GM19455 (cell line): ENCODE measurements at regions not wholly inside any gene's neighbourhood (a gene's known extent, or its start where the extent isn't known, plus 50 kb on each side); places are given as distances from the start of the nearest gene placed in this dataset.
"Not testable (repeated sequence)": the region's sequence is repeated elsewhere in the genome, so short reads cannot be mapped to it uniquely, and the experiment has no call there.

Experiments used
- ATAC-seq: cut with Tn5 transposase; IDR thresholded peaks from one replicate; pipeline ENCODE4 v1.9.1; 2021; ENCODE audit not compliant: unreplicated experiment

- ATAC-seq: no peak
Observed at GRCh38 chr2:12557688-12558087, 159.0 kb upstream of the TRIB2 start.

- no peak for ATAC-seq
Observed at GRCh38 chr2:12558519-12558918, 158.2 kb upstream of the TRIB2 start.

GRCh38 chr2:12560618-12561017 is 156.1 kb upstream of the TRIB2 start:
- no peak for ATAC-seq

GRCh38 chr2:12567411-12567810 is 149.3 kb upstream of the TRIB2 start:
- no peak for ATAC-seq

GRCh38 chr2:12569510-12569909 is 147.2 kb upstream of the TRIB2 start:
- ATAC-seq: not testable (repeated sequence)

- ATAC-seq: not testable (repeated sequence)
Observed at GRCh38 chr2:12569929-12570328, 146.8 kb upstream of the TRIB2 start.

GRCh38 chr2:12577091-12577490 is 139.6 kb upstream of the TRIB2 start:
- ATAC-seq: no peak

- ATAC-seq: no peak
Observed at GRCh38 chr2:12577567-12578253, 139.0 kb upstream of the TRIB2 start.

- no peak for ATAC-seq
Observed at GRCh38 chr2:12579018-12579417, 137.7 kb upstream of the TRIB2 start.

GRCh38 chr2:12584338-12584737 is 132.4 kb upstream of the TRIB2 start:
- ATAC-seq: no peak

GRCh38 chr2:12585784-12586183 is 131.0 kb upstream of the TRIB2 start:
- no peak for ATAC-seq

GRCh38 chr2:12587228-12587627 is 129.5 kb upstream of the TRIB2 start:
- ATAC-seq: no peak

GRCh38 chr2:12587729-12588522 is 128.8 kb upstream of the TRIB2 start:
- ATAC-seq: peak; percentile 81

- ATAC-seq: no peak
Observed at GRCh38 chr2:12588986-12589385, 127.8 kb upstream of the TRIB2 start.

- no peak for ATAC-seq
Observed at GRCh38 chr2:12589802-12590320, 126.9 kb upstream of the TRIB2 start.

- no peak for ATAC-seq
Observed at GRCh38 chr2:12592296-12592695, 124.4 kb upstream of the TRIB2 start.

GRCh38 chr2:12594590-12594989 is 122.1 kb upstream of the TRIB2 start:
- ATAC-seq: no peak

GRCh38 chr2:12596771-12597170 is 120.0 kb upstream of the TRIB2 start:
- no peak for ATAC-seq

- no peak for ATAC-seq
Observed at GRCh38 chr2:12597610-12598009, 119.1 kb upstream of the TRIB2 start.

GRCh38 chr2:12602661-12603060 is 114.1 kb upstream of the TRIB2 start:
- no peak for ATAC-seq

- no peak for ATAC-seq
Observed at GRCh38 chr2:12603781-12604295, 112.9 kb upstream of the TRIB2 start.

- ATAC-seq: no peak
Observed at GRCh38 chr2:12604341-12604740, 112.4 kb upstream of the TRIB2 start.
